Upper lobe of left lung (tissue), 4 donors: ENCODE measurements at regions not wholly inside any gene's neighbourhood (a gene's known extent, or its start where the extent isn't known, plus 50 kb on each side); places are given as distances from the start of the nearest gene placed in this dataset.

Experiments used
- EP300 ChIP-seq, 4 donors: sonication (generic); formaldehyde crosslinking; IDR thresholded peaks; one replicate each; pipeline ENCODE4 v1.5.1; 2017; ENCODE audit warnings: antibody characterized with exemption in 4 of 4, control low read depth in 2 of 4
- POLR2A ChIP-seq, 4 donors: fragments of 450-650 bp; IDR thresholded peaks; one replicate each; pipeline ENCODE4 v1.5.1; 2016 to 2017; ENCODE audit warnings: antibody characterized with exemption in 4 of 4, mild to moderate bottlenecking in 2 of 4
- TF ChIP-seq, protein P1 (sequence below), 6 experiments: fragments of 450-650 bp in 4 of 6; fragments of 200-600 bp in 2 of 6; sonication (generic) in 2 of 6; IDR thresholded peaks; one replicate each; pipeline ENCODE4 v1.5.1; 2016 to 2019; ENCODE audit warnings: antibody characterized with exemption in 6 of 6

DNA sequence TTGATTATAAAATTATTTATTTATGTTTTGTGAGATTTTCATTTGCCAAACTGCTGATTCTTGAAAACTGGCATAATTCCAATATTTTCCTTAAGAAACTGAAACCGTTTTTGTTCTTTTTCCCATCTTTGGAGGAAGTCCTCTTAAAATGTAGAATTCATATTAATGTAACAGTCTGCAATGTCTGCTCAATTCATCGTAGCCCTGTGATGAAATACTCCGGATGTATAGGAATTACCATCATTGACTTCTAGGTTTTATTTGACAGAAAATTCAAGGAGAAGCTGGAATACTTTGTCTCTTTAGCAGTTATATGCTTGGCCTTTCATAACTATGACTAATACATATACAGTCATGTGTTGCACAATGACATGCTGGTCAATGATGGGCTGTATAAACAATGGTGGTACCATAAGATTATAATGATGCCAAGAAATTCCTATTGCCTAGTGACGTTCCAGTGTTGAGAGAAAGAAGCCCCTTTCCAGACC, 185.0 kb upstream of the GPRIN3 start:
- TF ChIP-seq EP300 (IDR thresholded peaks at IDR 0.05) (no peak), POLR2A (IDR thresholded peaks at IDR 0.05) (no peak)
- TF ChIP-seq, protein P1, sequence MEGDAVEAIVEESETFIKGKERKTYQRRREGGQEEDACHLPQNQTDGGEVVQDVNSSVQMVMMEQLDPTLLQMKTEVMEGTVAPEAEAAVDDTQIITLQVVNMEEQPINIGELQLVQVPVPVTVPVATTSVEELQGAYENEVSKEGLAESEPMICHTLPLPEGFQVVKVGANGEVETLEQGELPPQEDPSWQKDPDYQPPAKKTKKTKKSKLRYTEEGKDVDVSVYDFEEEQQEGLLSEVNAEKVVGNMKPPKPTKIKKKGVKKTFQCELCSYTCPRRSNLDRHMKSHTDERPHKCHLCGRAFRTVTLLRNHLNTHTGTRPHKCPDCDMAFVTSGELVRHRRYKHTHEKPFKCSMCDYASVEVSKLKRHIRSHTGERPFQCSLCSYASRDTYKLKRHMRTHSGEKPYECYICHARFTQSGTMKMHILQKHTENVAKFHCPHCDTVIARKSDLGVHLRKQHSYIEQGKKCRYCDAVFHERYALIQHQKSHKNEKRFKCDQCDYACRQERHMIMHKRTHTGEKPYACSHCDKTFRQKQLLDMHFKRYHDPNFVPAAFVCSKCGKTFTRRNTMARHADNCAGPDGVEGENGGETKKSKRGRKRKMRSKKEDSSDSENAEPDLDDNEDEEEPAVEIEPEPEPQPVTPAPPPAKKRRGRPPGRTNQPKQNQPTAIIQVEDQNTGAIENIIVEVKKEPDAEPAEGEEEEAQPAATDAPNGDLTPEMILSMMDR (IDR thresholded peaks at IDR 0.05) = no peak
